ENCODE measurements at regions not wholly inside any gene's neighbourhood (a gene's known extent, or its start where the extent isn't known, plus 50 kb on each side); places are given as distances from the start of the nearest gene placed in this dataset.
"Not testable (repeated sequence)": the region's sequence is repeated elsewhere in the genome, so short reads cannot be mapped to it uniquely, and the experiment has no call there.

- not testable (repeated sequence) for TF ChIP-seq FOXJ3 (CRISPR knock-in tag; IDR thresholded peaks at IDR 0.05; ENCODE audit: borderline replicate concordance); CTCF (IDR thresholded peaks at IDR 0.05); E2F1 (CRISPR knock-in tag; IDR thresholded peaks at IDR 0.05); ZNF138 (CRISPR knock-in tag; conservative IDR thresholded peaks at IDR 0.05)
Observed at GRCh38 chr14:37712476-37712860, 117.0 kb downstream of the TTC6 start.

Measured in WTC11 (cell line).